GM18499 (cell line): ENCODE measurements at regions not wholly inside any gene's neighbourhood (a gene's known extent, or its start where the extent isn't known, plus 50 kb on each side); places are given as distances from the start of the nearest gene placed in this dataset.

Experiments
- ATAC-seq: cut with Tn5 transposase; IDR thresholded peaks from one replicate; pipeline ENCODE4 v1.9.1; 2021; ENCODE audit warnings: moderate number of reproducible peaks; ENCODE audit not compliant: insufficient read depth, unreplicated experiment

- ATAC-seq, result no peak
These were observed 103.6 kb upstream of the LRIG3 start for GRCh38 chr12:59023861-59024424.

- no peak for ATAC-seq
These were observed 100.0 kb upstream of the LRIG3 start for GRCh38 chr12:59020073-59020946.

- ATAC-seq, result no peak
These were observed 94.6 kb upstream of the LRIG3 start for GRCh38 chr12:59014885-59015284.

- no peak for ATAC-seq
These were observed 90.6 kb upstream of the LRIG3 start for GRCh38 chr12:59010941-59011340.

- no peak for ATAC-seq
These were observed 89.8 kb upstream of the LRIG3 start for GRCh38 chr12:59010118-59010517.

GRCh38 chr12:59007620-59008019 lies 87.3 kb upstream of the LRIG3 start:
- ATAC-seq, result no peak

GRCh38 chr12:59005193-59005955 lies 85.1 kb upstream of the LRIG3 start:
- ATAC-seq, result no peak

GRCh38 chr12:59004456-59004855 lies 84.2 kb upstream of the LRIG3 start:
- no peak for ATAC-seq

- ATAC-seq, result no peak
These were observed 75.5 kb upstream of the LRIG3 start for GRCh38 chr12:58995666-58996363.

- no peak for ATAC-seq
These were observed 68.5 kb upstream of the LRIG3 start for GRCh38 chr12:58988643-58989344.

- no peak for ATAC-seq
These were observed 61.7 kb upstream of the LRIG3 start for GRCh38 chr12:58981961-58982360.

- no peak for ATAC-seq
These were observed 60.5 kb upstream of the LRIG3 start for GRCh38 chr12:58980768-58981167.

GRCh38 chr12:58978717-58979116 lies 58.4 kb upstream of the LRIG3 start:
- ATAC-seq, result no peak

- ATAC-seq, result no peak
These were observed 57.2 kb upstream of the LRIG3 start for GRCh38 chr12:58977476-58977875.

- no peak for ATAC-seq
These were observed 55.8 kb upstream of the LRIG3 start for GRCh38 chr12:58976146-58976545.
